ENCODE measurements at regions not wholly inside any gene's neighbourhood (a gene's known extent, or its start where the extent isn't known, plus 50 kb on each side); places are given as distances from the start of the nearest gene placed in this dataset.
"Not testable (repeated sequence)": the region's sequence is repeated elsewhere in the genome, so short reads cannot be mapped to it uniquely, and the experiment has no call there.

DNA sequence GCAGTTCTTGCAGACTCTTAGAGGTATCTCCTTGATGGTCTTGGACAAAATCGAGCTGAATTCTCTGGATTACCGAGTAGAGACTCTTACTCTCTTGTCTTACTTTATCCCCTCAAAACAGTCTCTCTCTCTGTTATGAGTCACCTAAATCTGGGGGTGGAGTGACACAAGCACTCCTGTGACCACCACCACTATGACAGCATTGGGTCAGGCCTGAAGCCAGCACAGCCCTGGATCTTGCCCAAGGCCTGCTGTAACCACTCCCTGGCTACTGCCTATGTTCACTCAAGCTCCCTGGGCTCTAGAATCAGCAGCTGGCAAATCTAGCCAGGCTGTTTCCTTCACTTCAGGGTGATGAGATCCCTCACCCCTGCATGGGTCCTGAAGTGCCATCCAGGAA lies 662.5 kb downstream of the LUZP2 start:
- DNase-seq = no peak

DNA sequence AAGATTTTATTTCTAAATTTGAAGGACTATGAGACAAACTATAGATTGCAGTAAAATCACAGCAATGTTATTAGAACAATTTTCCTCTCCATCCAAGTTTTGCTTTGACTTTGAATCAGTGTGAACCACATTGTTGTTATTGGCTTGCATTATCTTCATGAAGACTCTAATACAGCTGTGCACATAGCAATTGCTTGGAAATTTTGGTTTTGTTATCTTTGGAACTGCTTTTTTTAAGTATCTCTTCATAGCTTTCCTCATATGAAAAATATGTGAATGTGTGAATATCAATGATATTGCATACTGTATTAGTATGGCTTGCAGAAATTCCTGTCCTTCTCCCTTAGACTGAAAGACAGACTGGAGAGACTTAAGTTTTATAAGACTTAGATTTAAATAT lies 666.6 kb downstream of the LUZP2 start:
- no peak for DNase-seq

DNA sequence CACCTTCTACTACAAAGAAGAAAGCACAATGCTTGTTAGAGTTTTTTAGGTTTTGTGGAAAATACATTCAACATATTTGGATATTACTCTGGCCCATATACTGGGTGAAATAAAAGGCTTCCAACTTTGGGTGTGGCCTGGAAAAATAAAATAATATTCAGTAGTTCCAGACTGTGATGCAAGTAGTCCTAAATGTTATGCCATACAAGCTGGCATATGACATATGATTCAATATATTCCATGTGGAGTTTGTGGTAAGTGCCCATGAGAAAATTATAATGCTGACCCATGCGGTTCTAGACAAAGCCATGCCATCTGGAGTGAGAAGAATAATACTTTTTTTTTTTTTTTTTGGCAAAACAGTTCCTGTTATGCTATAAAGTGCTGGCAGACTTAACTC lies 683.3 kb downstream of the LUZP2 start:
- no peak for DNase-seq

DNA sequence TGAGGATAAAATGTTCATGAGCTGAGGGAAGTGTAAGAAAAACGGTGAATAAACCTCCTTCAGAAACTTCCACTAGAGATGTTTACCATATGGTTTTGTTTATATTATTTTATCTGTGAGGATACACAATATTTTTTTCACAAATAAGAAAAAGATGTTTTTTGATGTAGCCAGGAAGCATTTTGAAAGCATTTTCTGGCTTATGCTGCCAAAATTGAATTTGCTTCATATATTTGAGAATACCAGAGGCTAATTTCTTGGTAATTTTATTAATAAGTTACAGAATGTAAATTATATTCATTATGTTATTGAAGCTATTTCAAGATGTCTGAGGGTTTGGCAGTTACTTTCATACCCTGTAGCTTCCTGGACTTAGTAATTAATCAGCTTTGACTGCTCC lies 686.6 kb downstream of the LUZP2 start:
- no peak for DNase-seq

DNA sequence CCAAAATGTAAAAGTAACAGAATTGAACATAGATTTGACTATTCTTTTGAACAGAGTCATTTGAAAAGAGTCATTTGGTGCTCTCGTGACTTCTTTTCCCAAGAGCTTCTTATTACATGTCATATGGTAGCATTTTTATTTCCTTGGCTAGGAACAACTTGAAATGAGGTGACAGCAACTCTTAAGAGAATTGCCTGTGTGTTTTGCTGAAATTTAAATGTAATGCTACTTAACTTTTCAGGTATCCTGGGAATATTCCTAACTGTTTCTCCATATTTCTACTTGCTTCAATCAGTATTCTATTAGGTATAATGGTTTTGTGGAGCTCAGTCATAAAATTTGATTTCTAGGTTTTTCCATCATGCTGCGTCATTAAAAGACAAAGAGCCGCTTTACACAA lies 700.7 kb downstream of the LUZP2 start:
- DNase-seq = no peak

DNA sequence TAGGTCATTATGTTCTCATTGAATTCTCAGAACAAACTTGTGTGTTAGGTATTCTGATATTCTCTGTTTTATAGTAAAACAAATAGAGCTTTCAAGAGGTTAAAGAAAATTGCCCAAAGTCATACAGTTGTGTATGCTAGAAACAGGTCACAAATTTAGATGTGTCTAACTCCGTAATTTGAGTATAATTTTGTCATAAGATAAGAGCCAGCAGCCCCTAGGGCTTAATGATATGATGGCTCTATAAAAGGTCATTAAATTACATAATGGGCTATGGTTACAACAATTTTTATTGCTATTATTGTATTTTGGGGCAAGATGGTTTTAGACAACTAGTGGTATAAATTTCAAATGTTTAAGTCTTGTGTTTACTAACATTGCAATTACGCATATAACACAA lies 701.9 kb downstream of the LUZP2 start:
- DNase-seq = no peak

DNA sequence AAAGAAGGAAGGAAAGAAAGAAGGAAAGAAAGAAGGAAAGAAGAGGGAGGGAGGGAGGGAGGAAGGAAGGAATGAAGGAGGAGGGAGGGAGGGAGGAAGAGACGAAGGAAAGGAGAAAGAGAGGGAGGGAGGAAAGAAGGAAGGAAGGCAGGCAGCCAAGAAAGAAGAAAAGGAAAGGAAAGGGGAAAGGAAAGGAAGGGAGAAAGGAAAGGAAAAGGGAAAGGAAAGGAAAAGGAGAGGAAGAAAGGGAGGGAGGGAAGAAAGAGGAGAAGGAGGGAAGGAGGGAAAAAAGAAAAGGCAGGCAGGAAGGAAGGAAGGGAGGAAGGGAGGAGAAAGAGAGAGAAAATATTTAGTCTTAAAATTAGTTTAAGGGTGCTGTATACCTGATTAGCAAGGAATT lies 704.1 kb downstream of the LUZP2 start:
- DNase-seq = no peak

DNA sequence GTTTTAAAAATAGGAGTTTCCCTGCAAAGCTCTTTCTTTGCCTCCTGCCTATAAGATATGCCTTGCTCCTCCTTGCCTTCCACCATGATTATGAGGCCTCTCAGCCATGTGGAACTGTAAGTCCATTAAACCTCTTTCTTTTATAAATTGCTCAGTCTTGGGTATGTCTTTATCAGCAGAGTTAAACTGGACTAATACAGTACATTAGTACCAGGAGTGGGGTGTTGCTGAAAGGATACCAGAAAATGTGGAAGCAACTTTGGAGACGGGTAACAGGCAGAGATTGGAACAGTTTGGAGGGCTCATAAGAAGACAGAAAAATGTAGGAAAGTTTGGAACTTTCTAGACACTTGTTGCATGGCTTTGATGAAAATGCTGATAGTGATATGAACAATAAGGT lies 709.9 kb downstream of the LUZP2 start:
- DNase-seq = no peak

DNA sequence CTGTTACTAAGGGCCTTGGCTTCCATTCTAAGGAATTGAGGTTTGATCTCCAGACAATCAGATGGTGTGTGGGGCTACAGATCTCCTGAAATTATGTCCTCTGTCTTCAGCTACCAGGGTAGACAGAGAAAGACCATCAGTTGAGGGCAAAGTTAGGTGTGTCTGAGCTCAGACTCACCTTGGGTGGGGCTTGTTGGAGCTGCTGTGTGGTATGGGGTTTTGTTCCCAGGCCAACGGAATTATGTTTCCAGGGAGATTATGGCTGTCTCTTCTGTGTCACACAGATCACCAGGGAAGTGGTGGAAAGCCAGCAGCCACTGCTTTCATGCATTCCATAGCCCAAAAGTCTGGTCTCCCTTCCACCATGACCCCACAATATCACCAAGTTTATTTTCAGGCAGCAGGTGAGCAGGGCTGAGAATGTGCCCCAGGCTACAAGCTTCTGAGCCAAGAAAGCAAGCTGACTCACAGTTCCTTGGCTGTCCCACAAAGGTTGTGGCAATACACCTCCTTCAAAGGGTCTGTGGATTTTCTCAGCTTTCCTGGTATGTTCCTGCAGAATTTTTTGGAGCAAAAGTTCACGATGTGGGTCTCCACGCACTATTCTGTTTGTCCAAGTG lies 714.9 kb downstream of the LUZP2 start:
- peak; percentile 91 for DNase-seq

DNA sequence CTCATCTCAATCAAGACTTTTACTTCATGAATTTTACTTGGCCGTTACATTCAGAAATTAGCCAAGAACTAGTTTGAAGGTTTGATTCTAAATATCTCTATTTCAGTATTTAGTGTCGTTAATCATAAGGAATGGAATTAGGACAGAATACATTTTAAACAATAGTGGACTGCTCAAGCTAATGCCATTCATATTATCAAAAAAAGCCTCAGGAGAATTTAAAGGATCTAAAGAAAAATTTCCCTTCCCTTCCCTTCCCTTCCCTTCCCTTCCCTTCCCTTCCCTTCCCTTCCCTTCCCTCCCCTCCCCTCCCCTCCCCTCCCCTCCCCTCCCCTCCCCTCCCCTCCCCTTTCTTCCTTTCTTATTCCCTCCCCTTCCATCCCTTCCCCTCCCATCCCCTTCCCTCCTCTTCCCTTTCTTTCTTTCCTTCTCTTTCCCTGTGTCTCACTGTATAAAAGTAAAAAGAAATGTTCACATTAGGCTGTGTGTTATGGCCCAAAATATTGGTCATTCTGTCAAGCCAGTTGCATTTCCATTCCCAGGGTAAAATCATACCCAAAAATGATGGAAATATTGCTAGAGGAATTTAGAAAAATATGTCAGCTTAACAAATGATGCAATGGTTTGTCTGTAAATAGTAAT lies 717.8 kb downstream of the LUZP2 start:
- no peak for DNase-seq

DNA sequence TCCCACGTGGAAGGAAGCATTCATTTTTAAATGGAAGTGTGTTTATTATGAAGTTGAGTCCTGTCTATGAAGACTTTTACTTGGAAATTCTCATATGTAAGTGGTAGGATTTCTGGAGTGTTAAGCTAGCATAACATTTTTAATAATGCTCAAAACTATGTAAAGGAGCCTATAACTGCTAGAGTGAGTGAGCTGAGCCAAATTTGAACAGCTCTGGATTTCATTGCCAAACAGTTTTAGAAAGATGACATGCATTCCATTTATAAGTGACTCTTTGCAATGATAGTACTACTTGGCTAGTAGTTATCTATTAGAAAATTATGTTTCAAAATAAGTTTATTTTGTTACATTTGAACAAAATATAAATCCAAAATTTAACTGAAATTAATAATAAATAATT lies 721.2 kb downstream of the LUZP2 start:
- no peak for DNase-seq

DNA sequence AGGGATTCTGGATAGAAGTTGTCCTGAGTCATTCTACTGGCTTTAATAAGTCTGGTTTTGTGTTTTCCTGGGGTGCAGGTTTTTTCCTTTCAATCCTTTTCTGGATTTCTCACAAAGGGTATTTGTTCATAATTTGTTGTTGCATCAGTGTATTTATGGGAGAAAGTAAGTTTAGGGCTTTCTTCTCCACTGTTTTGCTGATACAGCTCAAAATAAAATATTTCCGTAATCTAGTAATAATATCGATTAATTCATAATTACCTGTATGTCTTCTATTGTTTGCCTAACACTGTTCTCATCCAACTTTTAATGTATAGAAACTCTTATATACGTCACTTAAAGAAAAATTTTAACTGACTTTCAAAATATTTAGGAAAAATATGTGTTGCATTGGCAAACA lies 728.2 kb downstream of the LUZP2 start:
- no peak for DNase-seq

DNA sequence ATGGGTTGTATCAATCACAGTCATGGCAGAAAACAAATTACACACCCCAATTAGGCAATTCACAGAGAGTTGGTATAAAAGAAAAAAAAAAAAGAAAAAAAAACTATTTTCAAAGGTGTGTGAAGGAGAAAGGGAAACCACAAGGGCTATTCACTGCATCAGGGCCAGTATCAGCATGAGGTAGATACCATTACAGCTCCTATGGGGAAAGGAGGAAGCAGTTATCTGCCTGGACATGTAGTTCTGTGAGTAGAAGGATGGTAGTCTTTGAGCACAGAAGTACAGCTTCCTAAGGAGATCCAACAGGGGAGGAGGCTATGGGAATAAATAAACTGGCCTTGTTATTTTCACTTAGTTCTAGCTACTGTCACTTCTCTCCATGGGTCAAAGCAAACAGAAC lies 746.1 kb downstream of the LUZP2 start:
- DNase-seq = no peak

DNA sequence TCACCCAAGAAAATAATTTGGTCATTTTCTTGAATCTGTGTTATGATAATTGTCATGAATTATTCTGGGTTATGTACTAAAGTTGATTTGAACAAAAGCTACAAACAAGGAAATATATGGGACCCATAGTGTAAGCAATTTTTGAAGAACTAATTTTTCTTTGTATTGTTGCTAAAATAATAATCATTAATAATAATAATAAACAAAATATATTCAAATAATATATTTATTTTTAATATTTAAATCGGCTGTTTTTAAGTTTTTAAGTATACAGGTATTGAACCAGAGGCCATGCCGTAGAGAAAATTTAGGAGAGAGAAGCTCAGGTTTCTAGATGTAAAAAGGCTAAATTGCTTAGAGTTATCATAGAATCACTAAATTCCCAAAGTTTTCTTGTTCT lies 747.3 kb downstream of the LUZP2 start:
- no peak for DNase-seq

DNA sequence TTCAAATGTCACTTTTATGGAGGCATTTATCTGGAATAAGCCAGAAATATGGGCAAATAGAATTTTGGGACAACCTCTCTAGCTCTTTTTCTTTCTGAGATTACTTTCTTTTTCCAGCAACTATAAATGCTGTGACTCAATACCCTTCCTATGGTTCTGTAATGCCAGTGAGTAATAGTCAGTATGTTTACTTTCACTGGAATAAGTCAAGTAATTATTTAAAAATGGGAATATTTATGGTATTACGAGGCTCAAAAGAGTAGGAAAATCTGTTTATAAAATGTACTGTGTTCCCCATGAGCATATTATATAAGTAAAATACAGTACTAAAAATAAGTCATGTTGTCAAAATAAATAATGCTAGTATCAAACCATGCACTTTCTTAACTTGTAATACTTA lies 750.5 kb downstream of the LUZP2 start:
- DNase-seq = no peak

DNA sequence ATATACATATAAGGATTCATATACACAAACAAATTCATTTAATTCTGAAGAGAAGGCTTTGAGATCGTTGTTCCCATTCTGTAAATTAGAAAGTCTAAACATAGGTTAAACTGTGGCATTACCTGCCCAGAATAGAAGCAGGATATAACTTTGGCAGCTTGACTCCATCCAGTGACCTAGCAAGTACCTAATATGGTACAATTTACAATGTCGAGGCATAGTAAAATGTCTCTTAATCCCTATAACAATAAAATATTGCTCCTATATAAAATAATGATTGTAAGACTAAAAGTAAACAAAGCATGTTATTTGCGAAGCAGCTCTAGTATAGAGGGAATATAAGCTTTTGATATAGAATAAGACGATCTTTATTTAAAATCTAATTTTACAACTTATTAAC lies 756.0 kb downstream of the LUZP2 start:
- DNase-seq = no peak

DNA sequence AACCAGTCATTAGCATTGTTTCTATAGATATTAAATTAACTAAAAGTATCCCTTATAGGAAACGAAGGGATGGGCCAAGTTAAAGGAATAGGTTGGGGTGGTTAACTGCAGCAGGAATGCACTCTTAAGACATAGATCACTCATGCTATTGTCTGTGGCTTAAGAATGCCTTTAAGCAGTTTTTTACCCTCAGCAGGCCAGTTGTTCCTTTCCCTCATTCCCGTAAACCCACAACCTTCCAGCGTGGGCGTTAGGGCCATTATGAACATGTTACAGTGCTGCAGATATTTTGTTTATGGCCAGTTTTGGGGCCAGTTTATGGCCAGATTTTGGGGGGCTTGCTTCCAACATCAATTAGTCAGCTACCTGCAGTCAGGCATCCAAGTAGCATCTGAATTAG lies 767.0 kb downstream of the LUZP2 start:
- not testable (repeated sequence) for DNase-seq

DNA sequence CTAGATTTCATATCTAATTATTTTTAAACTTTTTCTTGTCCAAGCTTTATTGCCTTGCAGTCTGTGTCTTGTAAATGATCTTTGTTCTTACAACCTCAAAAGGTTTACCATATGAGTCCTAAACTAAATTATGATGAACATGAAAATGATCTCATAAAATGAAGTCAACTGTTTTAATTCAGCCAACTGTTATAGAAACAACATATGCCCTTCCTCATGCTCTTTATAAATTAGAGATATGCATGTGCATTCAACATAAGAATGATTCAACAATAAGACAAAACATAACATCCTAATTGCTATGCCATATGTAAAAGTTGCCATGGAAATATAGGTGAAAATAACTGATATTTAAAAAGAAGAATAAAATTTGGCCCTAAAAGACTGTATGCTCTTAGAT lies 774.4 kb downstream of the LUZP2 start:
- DNase-seq = no peak

DNA sequence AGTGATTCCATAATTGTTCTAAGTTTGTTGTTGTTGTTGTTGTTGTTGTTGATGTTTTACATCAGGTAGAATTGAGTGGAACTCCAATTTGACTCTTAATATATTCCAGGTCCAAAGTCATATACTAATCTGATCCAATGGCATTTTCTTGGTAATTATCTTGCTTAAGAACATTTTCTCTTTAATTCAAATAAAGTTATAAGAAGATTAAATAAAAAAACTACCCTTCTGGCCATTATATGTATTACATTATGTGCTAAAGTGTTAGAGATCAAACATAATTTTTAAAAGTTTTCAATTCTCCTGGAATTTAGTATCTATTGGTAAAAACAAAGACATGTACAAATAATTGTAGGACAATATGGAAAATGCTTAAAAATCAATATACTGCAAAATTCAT lies 775.4 kb downstream of the LUZP2 start:
- DNase-seq = no peak

DNA sequence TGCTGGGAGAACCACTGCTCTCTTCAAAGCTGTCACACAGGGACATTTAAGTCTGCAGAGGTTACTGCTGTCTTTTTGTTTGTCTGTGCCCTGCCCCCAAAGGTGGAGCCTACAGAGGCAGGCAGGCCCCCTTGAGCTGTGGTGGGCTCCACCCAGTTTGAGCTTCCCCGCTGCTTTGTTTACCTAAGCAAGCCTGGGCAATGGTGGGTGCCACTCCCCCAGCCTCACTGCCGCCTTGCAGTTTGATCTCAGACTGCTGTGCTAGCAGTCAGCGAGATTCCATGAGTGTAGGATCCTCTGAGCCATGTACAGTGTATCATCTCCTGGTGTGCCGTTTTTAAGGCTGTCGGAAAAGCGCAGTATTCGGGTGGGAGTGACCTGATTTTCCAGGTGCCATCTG lies 784.0 kb downstream of the LUZP2 start:
- DNase-seq = not testable (repeated sequence)

DNA sequence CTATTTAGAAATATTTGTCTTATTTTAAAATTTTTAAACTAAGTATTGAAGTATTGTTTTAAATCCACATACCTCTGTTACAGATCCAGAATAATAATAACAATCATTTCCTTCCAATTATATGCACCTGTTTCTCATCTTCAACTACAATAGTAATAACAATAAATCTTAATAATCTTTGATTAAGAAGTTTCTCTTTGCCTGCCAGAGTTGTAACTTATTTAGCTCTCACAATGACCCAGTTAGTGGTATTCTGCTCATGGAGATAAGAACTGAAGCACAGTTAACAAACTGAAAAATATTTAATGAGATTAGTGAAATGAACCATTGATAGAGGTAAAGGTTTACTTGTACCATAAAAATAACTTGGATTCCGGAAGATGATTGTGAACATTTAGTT lies 796.3 kb downstream of the LUZP2 start:
- DNase-seq = no peak

DNA sequence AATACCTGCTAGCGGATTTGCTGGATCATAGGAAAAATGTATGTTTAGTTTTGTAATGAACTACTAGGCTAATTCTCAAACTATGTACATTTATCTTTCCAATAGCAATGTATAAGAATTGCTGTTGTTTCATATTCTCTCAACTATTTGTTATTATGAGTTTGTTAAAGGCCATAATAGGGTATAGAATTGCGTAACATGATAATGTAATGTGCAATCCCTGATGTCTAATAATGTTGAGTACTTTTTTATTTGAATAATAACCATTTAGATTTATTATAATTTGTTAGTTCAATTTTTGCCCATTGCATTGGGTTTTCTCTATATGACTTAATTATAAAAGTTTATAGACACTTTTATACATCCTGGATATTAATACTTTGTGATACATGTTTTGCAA lies 801.6 kb downstream of the LUZP2 start:
- DNase-seq = no peak

DNA sequence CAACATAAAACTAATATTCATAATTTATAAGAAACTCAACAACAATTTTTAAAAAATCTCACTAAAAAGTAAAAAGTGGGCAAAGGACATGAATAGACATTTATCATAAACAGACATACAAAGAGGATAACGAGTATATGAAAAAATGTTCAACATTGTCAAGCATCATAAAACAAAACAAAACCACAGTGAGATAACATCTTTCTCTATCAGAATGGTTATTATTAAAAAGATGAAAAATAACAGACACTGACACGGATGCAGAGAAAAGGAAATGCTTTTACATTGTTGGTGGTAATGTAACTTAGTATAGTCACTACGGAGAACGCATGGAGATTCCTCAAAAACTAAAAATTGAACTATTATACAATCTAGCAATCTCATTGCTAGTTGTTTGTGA lies 813.0 kb downstream of the LUZP2 start:
- no peak for DNase-seq

DNA sequence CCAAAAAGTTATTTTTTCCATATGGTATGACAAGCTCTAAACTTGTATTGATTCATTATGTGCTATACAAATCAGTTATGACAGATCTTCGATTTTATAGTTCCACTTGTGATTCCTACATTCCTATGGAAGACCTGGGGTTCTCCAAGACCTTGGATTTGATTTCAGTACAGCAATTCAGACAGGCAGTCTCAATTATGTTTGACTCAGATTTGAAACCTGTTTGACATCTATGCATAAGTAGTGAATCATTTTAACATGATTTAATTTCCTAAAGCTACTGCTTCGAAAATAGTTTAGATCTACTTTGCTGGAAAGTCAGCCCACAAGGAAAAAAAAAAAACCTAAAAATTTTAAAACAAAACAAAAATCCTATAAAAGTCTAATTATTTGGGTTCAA lies 820.4 kb downstream of the LUZP2 start:
- DNase-seq = no peak

DNA sequence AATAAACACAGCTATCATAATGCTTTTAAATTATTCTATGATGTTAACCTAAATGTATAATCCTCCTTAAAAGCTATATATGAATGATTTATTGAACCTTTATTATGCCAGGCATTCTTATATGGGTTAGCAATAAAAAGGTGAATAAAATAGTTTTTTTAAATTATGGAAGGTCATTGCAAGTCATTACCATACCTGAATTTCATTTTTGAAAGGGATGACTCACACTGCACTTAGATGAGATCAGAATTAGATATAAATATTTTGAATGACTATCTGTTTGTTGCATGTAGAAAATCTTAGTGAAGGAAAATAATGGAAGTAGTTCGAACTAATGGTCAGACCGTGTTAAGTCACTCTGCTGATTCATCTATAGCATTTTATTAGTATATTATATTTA lies 822.3 kb downstream of the LUZP2 start:
- no peak for DNase-seq

Data from islet precursor cell (in vitro differentiated cells).